HFF-Myc (cell line): ENCODE measurements at regions not wholly inside any gene's neighbourhood (a gene's known extent, or its start where the extent isn't known, plus 50 kb on each side); places are given as distances from the start of the nearest gene placed in this dataset.

Experiments used
- DNase-seq: peaks from one replicate; pipeline ENCODE4 v3.0.0-alpha.2; 2011; ENCODE audit warnings: low read depth; ENCODE audit errors: extremely low read depth
- H3K4me3 ChIP-seq: replicated peaks from 2 replicates; pipeline ENCODE4 v1.5.1; 2011; ENCODE audit warnings: low read depth, mild to moderate bottlenecking, control low read depth, low read length
- CTCF ChIP-seq: IDR thresholded peaks from 2 replicates; pipeline ENCODE4 v1.5.1; 2012; ENCODE audit warnings: mild to moderate bottlenecking, low read depth, low read length, control low read depth; ENCODE audit errors: missing control alignments

- TF ChIP-seq CTCF: no peak
- DNase-seq: no peak
- no peak overlapping the region for H3K4me3 ChIP-seq
Observed at GRCh38 chr2:153068915-153069314, 350.5 kb downstream of the ARL6IP6 start.

DNA sequence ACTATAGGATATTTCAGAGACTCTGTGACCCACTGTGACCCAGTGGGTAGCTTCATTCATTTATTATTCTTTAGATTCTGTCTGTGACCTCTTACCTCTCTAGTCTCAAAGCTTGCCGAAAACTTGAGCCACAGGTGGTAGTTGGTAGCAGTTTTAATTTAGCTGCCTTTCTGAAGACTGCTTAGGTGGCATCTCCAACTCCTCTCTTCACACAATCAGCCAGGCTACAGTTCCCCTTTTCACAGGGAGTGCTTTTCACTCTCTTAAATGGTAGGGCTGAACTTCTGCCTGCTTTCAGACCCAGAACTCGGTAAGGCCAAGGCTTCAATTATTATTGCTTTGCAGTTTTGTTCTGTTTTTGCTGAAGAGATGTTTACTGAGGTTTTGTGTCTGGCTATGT is 349.6 kb downstream of the ARL6IP6 start:
- no peak for TF ChIP-seq CTCF
- DNase-seq: no peak
- H3K4me3 ChIP-seq: no peak overlapping the region

DNA sequence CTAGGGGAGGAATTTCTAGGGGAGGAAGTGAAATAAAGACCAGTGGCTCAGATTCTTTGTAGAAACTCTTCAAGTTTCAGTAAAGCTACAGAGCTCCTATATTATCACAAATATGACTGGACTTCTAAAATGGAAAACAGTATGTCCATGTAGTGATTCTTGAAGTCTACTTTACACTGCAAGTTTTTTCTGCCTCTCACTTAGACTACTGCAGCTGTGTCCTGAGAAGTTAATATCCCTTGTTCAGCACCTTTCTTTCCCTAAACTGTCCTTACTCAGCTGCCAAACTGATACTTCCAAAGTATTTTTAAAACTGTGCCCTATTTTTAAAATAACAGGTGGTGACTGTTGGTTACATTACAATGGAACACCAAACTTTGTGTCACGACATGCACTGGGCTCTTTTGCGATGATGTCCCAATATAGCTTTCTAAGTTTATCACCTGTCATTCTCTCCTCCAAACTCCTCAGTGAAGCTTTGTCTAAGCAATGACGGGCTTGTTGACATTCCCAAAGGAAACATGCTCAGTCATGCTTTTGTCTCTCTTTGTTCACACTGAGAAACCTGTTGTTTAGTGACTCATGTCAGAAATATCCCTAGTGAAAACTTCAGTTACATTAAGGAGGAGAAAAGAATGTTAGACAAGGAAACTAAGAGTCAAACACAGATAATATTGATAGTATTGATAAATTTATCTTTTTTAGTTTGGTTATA is 341.1 kb downstream of the ARL6IP6 start:
- no peak for DNase-seq
- H3K4me3 ChIP-seq: no peak overlapping the region
- TF ChIP-seq CTCF: no peak

- no peak for TF ChIP-seq CTCF
- no peak overlapping the region for H3K4me3 ChIP-seq
- no peak for DNase-seq
Observed at GRCh38 chr2:153057743-153058142, 339.3 kb downstream of the ARL6IP6 start.

- DNase-seq: no peak
- TF ChIP-seq CTCF: no peak
- no peak overlapping the region for H3K4me3 ChIP-seq
Observed at GRCh38 chr2:153055182-153055581, 336.8 kb downstream of the ARL6IP6 start.

GRCh38 chr2:153052807-153053559 is 334.6 kb downstream of the ARL6IP6 start:
- no peak for TF ChIP-seq CTCF
- H3K4me3 ChIP-seq: no peak overlapping the region
- DNase-seq: no peak

DNA sequence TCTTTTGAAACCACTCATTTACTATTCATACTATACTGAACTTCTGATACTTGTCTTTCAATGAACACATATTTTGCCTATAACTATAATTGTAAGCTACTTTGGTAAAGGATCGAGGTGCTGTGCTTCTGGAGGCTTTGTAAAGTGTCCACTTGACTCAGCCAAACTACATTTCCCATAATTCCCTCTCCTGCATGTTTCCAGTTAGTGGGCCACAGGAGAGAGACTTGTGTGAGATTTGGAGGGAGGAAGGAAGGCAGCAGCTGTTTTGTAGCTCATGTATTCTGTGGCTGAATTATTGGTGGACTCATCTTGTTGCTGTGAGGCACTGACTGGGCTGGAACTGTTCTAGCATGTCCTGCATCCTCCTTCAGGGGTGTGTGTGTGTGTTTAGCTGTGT is 328.8 kb downstream of the ARL6IP6 start:
- no peak for TF ChIP-seq CTCF
- no peak for DNase-seq
- no peak overlapping the region for H3K4me3 ChIP-seq
